T-helper 22 cell (primary cell): ENCODE measurements at regions not wholly inside any gene's neighbourhood (a gene's known extent, or its start where the extent isn't known, plus 50 kb on each side); places are given as distances from the start of the nearest gene placed in this dataset.

Experiments used
- DNase-seq: peaks from one replicate; pipeline ENCODE4 v3.0.0-alpha.2; 2020; ENCODE audit warnings: low read depth

- no peak for DNase-seq
These were observed 825.7 kb downstream of the AACS start for GRCh38 chr12:125890971-125891370.

- no peak for DNase-seq
These were observed 827.0 kb downstream of the AACS start for GRCh38 chr12:125892276-125892675.

- DNase-seq, result no peak
These were observed 837.8 kb downstream of the AACS start for GRCh38 chr12:125902991-125903390.

- no peak for DNase-seq
These were observed 842.1 kb downstream of the AACS start for GRCh38 chr12:125907351-125907750.

- DNase-seq, result no peak
These were observed 854.7 kb downstream of the AACS start for GRCh38 chr12:125919856-125920470.

GRCh38 chr12:125922330-125922729 is 857.1 kb downstream of the AACS start:
- DNase-seq, result no peak

GRCh38 chr12:125936502-125936901 is 871.3 kb downstream of the AACS start:
- no peak for DNase-seq

- no peak for DNase-seq
These were observed 879.2 kb downstream of the AACS start for GRCh38 chr12:125944446-125944845.

GRCh38 chr12:125949471-125949870 is 884.2 kb downstream of the AACS start:
- DNase-seq, result no peak

- no peak for DNase-seq
These were observed 889.1 kb downstream of the AACS start for GRCh38 chr12:125954362-125954761.

GRCh38 chr12:125956186-125956585 is 891.0 kb downstream of the AACS start:
- DNase-seq, result no peak

GRCh38 chr12:125966641-125967040 is 901.4 kb downstream of the AACS start:
- no peak for DNase-seq

GRCh38 chr12:125968413-125968812 is 903.2 kb downstream of the AACS start:
- DNase-seq, result no peak

GRCh38 chr12:125971981-125972380 is 906.7 kb downstream of the AACS start:
- DNase-seq, result no peak

- DNase-seq, result no peak
These were observed 913.1 kb downstream of the AACS start for GRCh38 chr12:125978286-125978685.

- DNase-seq, result no peak
These were observed 916.5 kb downstream of the AACS start for GRCh38 chr12:125981610-125982253.

GRCh38 chr12:125983094-125983783 is 918.0 kb downstream of the AACS start:
- DNase-seq, result no peak

- no peak for DNase-seq
These were observed 918.7 kb downstream of the AACS start for GRCh38 chr12:125983784-125984500.

GRCh38 chr12:125988545-125988944 is 923.3 kb downstream of the AACS start:
- DNase-seq, result no peak

GRCh38 chr12:125989696-125990095 is 924.5 kb downstream of the AACS start:
- no peak for DNase-seq

GRCh38 chr12:125996443-125996842 is 931.2 kb downstream of the AACS start:
- DNase-seq, result no peak

- DNase-seq, result no peak
These were observed 934.4 kb downstream of the AACS start for GRCh38 chr12:125999628-126000027.

GRCh38 chr12:126019385-126019784 is 954.1 kb downstream of the AACS start:
- DNase-seq, result no peak
